ENCODE measurements at regions not wholly inside any gene's neighbourhood (a gene's known extent, or its start where the extent isn't known, plus 50 kb on each side); places are given as distances from the start of the nearest gene placed in this dataset.

DNA sequence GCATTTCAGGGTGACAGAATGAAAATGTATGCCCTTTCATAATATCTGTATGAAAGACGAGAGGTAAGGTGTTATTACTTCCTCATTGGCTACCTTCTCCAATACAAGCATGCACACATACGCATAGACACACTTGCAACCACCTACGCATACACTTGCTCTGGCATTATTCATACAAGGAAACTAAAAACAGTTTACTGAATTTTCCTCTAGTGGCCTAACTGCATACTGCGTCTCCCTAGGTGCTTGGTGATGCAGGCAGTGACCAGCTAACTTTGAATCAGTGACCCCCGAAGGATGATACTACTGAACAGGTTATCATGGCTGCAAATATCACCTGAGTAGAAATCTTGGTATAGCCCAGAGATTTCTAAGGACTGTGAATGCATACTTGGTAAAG is 593.1 kb downstream of the PKHD1 start:
- TF ChIP-seq, protein P1, sequence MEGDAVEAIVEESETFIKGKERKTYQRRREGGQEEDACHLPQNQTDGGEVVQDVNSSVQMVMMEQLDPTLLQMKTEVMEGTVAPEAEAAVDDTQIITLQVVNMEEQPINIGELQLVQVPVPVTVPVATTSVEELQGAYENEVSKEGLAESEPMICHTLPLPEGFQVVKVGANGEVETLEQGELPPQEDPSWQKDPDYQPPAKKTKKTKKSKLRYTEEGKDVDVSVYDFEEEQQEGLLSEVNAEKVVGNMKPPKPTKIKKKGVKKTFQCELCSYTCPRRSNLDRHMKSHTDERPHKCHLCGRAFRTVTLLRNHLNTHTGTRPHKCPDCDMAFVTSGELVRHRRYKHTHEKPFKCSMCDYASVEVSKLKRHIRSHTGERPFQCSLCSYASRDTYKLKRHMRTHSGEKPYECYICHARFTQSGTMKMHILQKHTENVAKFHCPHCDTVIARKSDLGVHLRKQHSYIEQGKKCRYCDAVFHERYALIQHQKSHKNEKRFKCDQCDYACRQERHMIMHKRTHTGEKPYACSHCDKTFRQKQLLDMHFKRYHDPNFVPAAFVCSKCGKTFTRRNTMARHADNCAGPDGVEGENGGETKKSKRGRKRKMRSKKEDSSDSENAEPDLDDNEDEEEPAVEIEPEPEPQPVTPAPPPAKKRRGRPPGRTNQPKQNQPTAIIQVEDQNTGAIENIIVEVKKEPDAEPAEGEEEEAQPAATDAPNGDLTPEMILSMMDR (IDR thresholded peaks at IDR 0.05), result peak in 1 of 12 donors; percentile 7
- TF ChIP-seq POLR2A (IDR thresholded peaks at IDR 0.05), result no peak

Measured in heart left ventricle (tissue), 13 donors.